Panc1 (cell line): ENCODE measurements at regions not wholly inside any gene's neighbourhood (a gene's known extent, or its start where the extent isn't known, plus 50 kb on each side); places are given as distances from the start of the nearest gene placed in this dataset.

Source experiments
- ATAC-seq: fragments of 200-7000 bp; cut with Tn5 transposase; 2 replicates; pipeline ENCODE4 v1.9.1; 2020; ENCODE audit warnings: mild to moderate bottlenecking, moderate library complexity
- BruUV-seq: library from RNA; stranded (reverse); fragments of 400-500 nt; replicated peaks from 2 replicates; lab custom pipeline; 2021; lab: Mats Ljungman, UMichigan
- CTCF ChIA-PET: fragments of 300-600 bp; sonication (Branson Sonifier 250); formaldehyde crosslinking; loops from one replicate; lab custom pipeline; 2022; ENCODE audit warnings: antibody characterized with exemption; lab: Charles Lee
- POLR2A ChIA-PET: fragments of 300-600 bp; sonication (Branson Sonifier 250); formaldehyde crosslinking; loops from one replicate; lab custom pipeline; 2022; ENCODE audit warnings: antibody characterized with exemption; lab: Charles Lee
- DNase-seq: peaks from one replicate; pipeline ENCODE4 v3.0.0-alpha.2; 2010; ENCODE audit warnings: low read depth, low spot score
- H3K27ac ChIP-seq: 2 replicates; pipeline ENCODE4 v1.5.1; 2011; ENCODE audit warnings: mild to moderate bottlenecking, low read length, inconsistent platforms
- H3K27me3 ChIP-seq: fragments of 200-500 bp; sonication (Bioruptor generic); 2 replicates; pipeline ENCODE4 v1.6.0; 2014; ENCODE audit warnings: low read length, inconsistent platforms; ENCODE audit not compliant: control insufficient read depth, insufficient read depth
- H3K36me3 ChIP-seq: fragments of 200-500 bp; sonication (Bioruptor generic); 2 replicates; pipeline ENCODE4 v1.5.1; 2014; ENCODE audit warnings: inconsistent platforms, mild to moderate bottlenecking, low read length, moderate library complexity; ENCODE audit not compliant: control insufficient read depth, insufficient read depth
- H3K4me1 ChIP-seq: 2 replicates; pipeline ENCODE4 v1.5.1; 2011; ENCODE audit warnings: inconsistent platforms, mild to moderate bottlenecking, low read length, moderate library complexity; ENCODE audit not compliant: control insufficient read depth, insufficient read depth
- H3K4me3 ChIP-seq, 2 experiments: 2 replicates each; pipeline ENCODE4 v1.5.1; 2011 to 2012; ENCODE audit warnings: low read depth in 2 of 2, low read length in 2 of 2, mild to moderate bottlenecking in 2 of 2, inconsistent platforms in 1 of 2, moderate library complexity in 1 of 2
- H3K9me3 ChIP-seq: fragments of 200-500 bp; sonication (Bioruptor generic); 2 replicates; pipeline ENCODE4 v1.5.1; 2014; ENCODE audit warnings: low read depth, mild to moderate bottlenecking, inconsistent platforms, low read length, moderate library complexity; ENCODE audit not compliant: control insufficient read depth, insufficient read depth
- CTCF ChIP-seq: fragments of 450-650 bp; IDR thresholded peaks from 2 replicates; pipeline ENCODE4 v1.5.1; 2017; ENCODE audit warnings: mild to moderate bottlenecking
- POLR2AphosphoS5 ChIP-seq: IDR thresholded peaks from 2 replicates; pipeline ENCODE4 v1.6.1; 2012; ENCODE audit warnings: mild to moderate bottlenecking, low read depth, low read length, moderate library complexity
- SIN3A ChIP-seq: IDR thresholded peaks from 2 replicates; pipeline ENCODE4 v1.6.1; 2012; ENCODE audit warnings: low read depth, mild to moderate bottlenecking, low read length, moderate library complexity, borderline replicate concordance; ENCODE audit not compliant: insufficient read depth
- TCF7L2 ChIP-seq: IDR thresholded peaks from 2 replicates; pipeline ENCODE4 v1.6.1; 2011; ENCODE audit warnings: mild to moderate bottlenecking, low read depth, low read length, inconsistent platforms
- in situ Hi-C: cut with HindIII; loops from 2 replicates; pipeline ENCODE4 v1.10.0; 2016; ENCODE audit warnings: low sequenced_read_pairs, low pct_unique_long_range_greater_than_20kb
- intact Hi-C: fragments of 100-400 bp; cut with micrococcal nuclease; formaldehyde crosslinking; loops from one replicate; pipeline ENCODE4 v1.10.0; 2022; ENCODE audit not compliant: unreplicated experiment
- TF ChIP-seq, protein P1 (sequence below), 2 experiments: IDR thresholded peaks; 2 replicates each; pipeline ENCODE4 v1.6.1; 2011 to 2012; ENCODE audit warnings: low read depth in 2 of 2, control low read depth in 1 of 2, low read length in 1 of 2, mild to moderate bottlenecking in 1 of 2, moderate library complexity in 1 of 2; ENCODE audit not compliant: insufficient read depth in 1 of 2

- in situ Hi-C loops (no loop called here), intact Hi-C loops (no loop called here)
- no peaks in the 10 kb centered on the region for H3K4me1 ChIP-seq
- CTCF ChIA-PET = no interaction called here
- H3K27me3 ChIP-seq = no peaks in the 10 kb centered on the region
- POLR2A ChIA-PET = no interaction called here
- BruUV-seq = no TSS peak
- H3K36me3 ChIP-seq = no peaks in the 10 kb centered on the region
- DNase-seq (no peak), ATAC-seq (no peak)
- no peak overlapping the region for H3K4me3 ChIP-seq
- H3K27ac ChIP-seq = no peak overlapping the region
- TF ChIP-seq, protein P1, sequence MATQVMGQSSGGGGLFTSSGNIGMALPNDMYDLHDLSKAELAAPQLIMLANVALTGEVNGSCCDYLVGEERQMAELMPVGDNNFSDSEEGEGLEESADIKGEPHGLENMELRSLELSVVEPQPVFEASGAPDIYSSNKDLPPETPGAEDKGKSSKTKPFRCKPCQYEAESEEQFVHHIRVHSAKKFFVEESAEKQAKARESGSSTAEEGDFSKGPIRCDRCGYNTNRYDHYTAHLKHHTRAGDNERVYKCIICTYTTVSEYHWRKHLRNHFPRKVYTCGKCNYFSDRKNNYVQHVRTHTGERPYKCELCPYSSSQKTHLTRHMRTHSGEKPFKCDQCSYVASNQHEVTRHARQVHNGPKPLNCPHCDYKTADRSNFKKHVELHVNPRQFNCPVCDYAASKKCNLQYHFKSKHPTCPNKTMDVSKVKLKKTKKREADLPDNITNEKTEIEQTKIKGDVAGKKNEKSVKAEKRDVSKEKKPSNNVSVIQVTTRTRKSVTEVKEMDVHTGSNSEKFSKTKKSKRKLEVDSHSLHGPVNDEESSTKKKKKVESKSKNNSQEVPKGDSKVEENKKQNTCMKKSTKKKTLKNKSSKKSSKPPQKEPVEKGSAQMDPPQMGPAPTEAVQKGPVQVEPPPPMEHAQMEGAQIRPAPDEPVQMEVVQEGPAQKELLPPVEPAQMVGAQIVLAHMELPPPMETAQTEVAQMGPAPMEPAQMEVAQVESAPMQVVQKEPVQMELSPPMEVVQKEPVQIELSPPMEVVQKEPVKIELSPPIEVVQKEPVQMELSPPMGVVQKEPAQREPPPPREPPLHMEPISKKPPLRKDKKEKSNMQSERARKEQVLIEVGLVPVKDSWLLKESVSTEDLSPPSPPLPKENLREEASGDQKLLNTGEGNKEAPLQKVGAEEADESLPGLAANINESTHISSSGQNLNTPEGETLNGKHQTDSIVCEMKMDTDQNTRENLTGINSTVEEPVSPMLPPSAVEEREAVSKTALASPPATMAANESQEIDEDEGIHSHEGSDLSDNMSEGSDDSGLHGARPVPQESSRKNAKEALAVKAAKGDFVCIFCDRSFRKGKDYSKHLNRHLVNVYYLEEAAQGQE (IDR thresholded peaks at IDR 0.05; ENCODE audit: insufficient read depth in 1 of 2, low read depth in 2 of 2, low read length in 1 of 2) = no peak
- TF ChIP-seq POLR2AphosphoS5 (no peak), SIN3A (no peak), TCF7L2 (no peak), CTCF (no peak)
- H3K9me3 ChIP-seq = no peaks in the 10 kb centered on the region
These were observed 154.9 kb downstream of the NDUFA10 start for GRCh38 chr2:239870276-239870675.

- H3K36me3 ChIP-seq = no peaks in the 10 kb centered on the region
- intact Hi-C loops = no loop called here
- no peak overlapping the region for H3K4me3 ChIP-seq
- no TSS peak for BruUV-seq
- H3K4me1 ChIP-seq = no peaks in the 10 kb centered on the region
- H3K9me3 ChIP-seq = no peaks in the 10 kb centered on the region
- no peak for TF ChIP-seq SIN3A
- TF ChIP-seq, protein P1 (IDR thresholded peaks at IDR 0.05; ENCODE audit: insufficient read depth in 1 of 2, low read depth in 2 of 2, low read length in 1 of 2) = no peak
- ATAC-seq = no peak
- ChIA-PET POLR2A (no interaction called here), CTCF (no interaction called here)
- no peak overlapping the region for H3K27ac ChIP-seq
- no peak for DNase-seq
- no peaks in the 10 kb centered on the region for H3K27me3 ChIP-seq
- in situ Hi-C loops = no loop called here
These were observed 155.6 kb downstream of the NDUFA10 start for GRCh38 chr2:239869272-239870155.
